T-cell (primary cell): ENCODE measurements at regions not wholly inside any gene's neighbourhood (a gene's known extent, or its start where the extent isn't known, plus 50 kb on each side); places are given as distances from the start of the nearest gene placed in this dataset.

Experiments
- ATAC-seq, 4 experiments: fragments of 200-7000 bp in 3 of 4; fragments of 150-1000 bp in 1 of 4; cut with Tn5 transposase; replicated peaks in 1 of 4; 1 replicate in 3 of 4; 2 replicates in 1 of 4; pipeline ENCODE4 v1.10.0; 2021; ENCODE audit warnings: moderate library complexity in 3 of 4, mild to moderate bottlenecking in 2 of 4, moderate number of reproducible peaks in 1 of 4
- CTCF ChIA-PET, 2 donors: fragments of 300-600 bp; sonication (Branson Sonifier 250); formaldehyde crosslinking; loops; one replicate each; lab custom pipeline; 2022; ENCODE audit warnings: antibody characterized with exemption in 2 of 2; lab: Charles Lee
- POLR2A ChIA-PET, 2 donors: fragments of 300-600 bp; sonication (Branson Sonifier 250); formaldehyde crosslinking; loops; one replicate each; lab custom pipeline; 2022; ENCODE audit warnings: antibody characterized with exemption in 2 of 2; lab: Charles Lee
- DNase-seq, 35 experiments: peaks; one replicate each; pipeline versions ENCODE4 v3.0.0 to v3.0.0-alpha.2; 2013 to 2023
- H3K27ac ChIP-seq: one replicate; pipeline ENCODE4 v1.5.1; 2013; ENCODE audit warnings: low read length
- H3K27me3 ChIP-seq, 2 experiments: replicated peaks in 1 of 2; 1 replicate in 1 of 2; 2 replicates in 1 of 2; pipeline versions ENCODE4 v1.6.1 to v1.7.0; 2013; ENCODE audit warnings: low read length in 1 of 2, mixed read lengths in 1 of 2; ENCODE audit not compliant: control insufficient read depth in 2 of 2, insufficient read depth in 2 of 2; ENCODE audit errors: extremely low read depth in 1 of 2
- H3K36me3 ChIP-seq, 2 donors: 1 replicate in 1 of 2; 2 replicates in 1 of 2; pipeline versions ENCODE4 v1.6.1 to v1.7.0; 2013; ENCODE audit warnings: low read length in 1 of 2; ENCODE audit not compliant: control insufficient read depth in 2 of 2, insufficient read depth in 1 of 2; ENCODE audit errors: extremely low read depth in 1 of 2
- H3K4me1 ChIP-seq, 2 experiments: 1 replicate in 1 of 2; 2 replicates in 1 of 2; pipeline versions ENCODE4 v1.6.1 to v1.7.0; 2013; ENCODE audit warnings: low read length in 2 of 2, mixed read lengths in 1 of 2; ENCODE audit not compliant: insufficient read depth in 2 of 2, control insufficient read depth in 1 of 2; ENCODE audit errors: extremely low read depth in 1 of 2
- H3K4me3 ChIP-seq, 2 donors: 1 replicate in 1 of 2; 2 replicates in 1 of 2; pipeline versions ENCODE4 v1.5.1 to v1.7.0; 2013; ENCODE audit warnings: mild to moderate bottlenecking in 2 of 2, low read length in 1 of 2, moderate library complexity in 1 of 2; ENCODE audit not compliant: control insufficient read depth in 1 of 2; ENCODE audit errors: extremely low read depth in 1 of 2
- H3K9me3 ChIP-seq: 2 replicates; pipeline ENCODE4 v1.7.0; 2013
- H3K27ac Mint-ChIP-seq, 2 donors: one replicate each; pipeline ENCODE4 v1.8.0; 2020 to 2021; ENCODE audit warnings: mild to moderate bottlenecking in 2 of 2, mixed read lengths in 2 of 2
- H3K27me3 Mint-ChIP-seq, 2 donors: one replicate each; pipeline ENCODE4 v1.8.0; 2021 to 2022; ENCODE audit warnings: mixed read lengths in 2 of 2
- H3K36me3 Mint-ChIP-seq: one replicate; pipeline ENCODE4 v1.8.0; 2021; ENCODE audit warnings: mixed read lengths
- H3K4me1 Mint-ChIP-seq, 3 donors: one replicate each; pipeline ENCODE4 v1.8.0; 2020 to 2022; ENCODE audit warnings: mixed read lengths in 3 of 3, mild to moderate bottlenecking in 1 of 3
- H3K4me3 Mint-ChIP-seq, 3 donors: one replicate each; pipeline ENCODE4 v1.8.0; 2020 to 2022; ENCODE audit warnings: mild to moderate bottlenecking in 3 of 3, mixed read lengths in 3 of 3, moderate library complexity in 3 of 3
- H3K9me3 Mint-ChIP-seq, 3 donors: one replicate each; pipeline ENCODE4 v1.8.0; 2020 to 2022; ENCODE audit warnings: mixed read lengths in 3 of 3
- WGBS: methylation state at CpG from one replicate; pipeline ENCODE4 v1.1.5; 2013; ENCODE audit warnings: missing lambda C conversion rate; ENCODE audit not compliant: insufficient coverage; 5-methylcytosine and 5-hydroxymethylcytosine counted together

GRCh38 chr7:116148626-116149025 is 61.7 kb upstream of the TES start:
- 98% methylated on average over 6 of the region's 8 CpGs for WGBS
- ATAC-seq (no peak), DNase-seq (no peak)
- Histone ChIP-seq H3K9me3 (no peaks in the 10 kb centered on the region), H3K4me3 (no peak overlapping the region), H3K27ac (no peak overlapping the region), H3K4me1 (no peaks in the 10 kb centered on the region), H3K27me3 (no peaks in the 10 kb centered on the region), H3K36me3 (no peaks in the 10 kb centered on the region)
- no peak overlapping the region for H3K4me3 Mint-ChIP-seq
- H3K27ac Mint-ChIP-seq, result no peak overlapping the region
- no peaks in the 10 kb centered on the region for H3K36me3 Mint-ChIP-seq
- no peaks in the 10 kb centered on the region for H3K9me3 Mint-ChIP-seq
- H3K27me3 Mint-ChIP-seq, result peaks cover 3 to 8% of the 10 kb centered on the region in 2 donors
- H3K4me1 Mint-ChIP-seq, result peaks cover 4 to 8% (median 6%) of the 10 kb centered on the region in 3 donors
- CTCF ChIA-PET, result interaction anchor here in 1 of 2 donors (0.9 kb wide), 1 partner anchor 87 kb away, joined by 4 read pairs; no protein-coding TSS in a partner anchor
- POLR2A ChIA-PET, result no interaction called here

GRCh38 chr7:116150588-116150987 is 59.8 kb upstream of the TES start:
- no peak overlapping the region for H3K4me3 Mint-ChIP-seq
- no peaks in the 10 kb centered on the region for H3K9me3 Mint-ChIP-seq
- no peak overlapping the region for H3K4me3 ChIP-seq
- ATAC-seq, result no peak
- ChIA-PET POLR2A (no interaction called here), CTCF (no interaction called here)
- no peaks in the 10 kb centered on the region for H3K9me3 ChIP-seq
- H3K4me1 Mint-ChIP-seq, result peaks cover 0 to 2% (median under 1%) of the 10 kb centered on the region in 3 donors
- no peak overlapping the region for H3K27ac Mint-ChIP-seq
- H3K27ac ChIP-seq, result no peak overlapping the region
- H3K27me3 ChIP-seq, result no peaks in the 10 kb centered on the region
- H3K36me3 Mint-ChIP-seq, result no peaks in the 10 kb centered on the region
- H3K27me3 Mint-ChIP-seq, result peaks cover 6 to 11% of the 10 kb centered on the region in 2 donors
- no peaks in the 10 kb centered on the region for H3K36me3 ChIP-seq
- DNase-seq, result no peak
- WGBS, result no CpG with 5 or more reads among the region's 1 CpG
- H3K4me1 ChIP-seq, result no peaks in the 10 kb centered on the region

- H3K9me3 Mint-ChIP-seq, result no peaks in the 10 kb centered on the region
- 100% methylated on average over 1 of the region's 2 CpGs for WGBS
These were observed 58.1 kb upstream of the TES start for GRCh38 chr7:116152276-116152675.

GRCh38 chr7:116153050-116153449 is 57.3 kb upstream of the TES start:
- H3K27ac ChIP-seq, result no peak overlapping the region
- H3K27me3 ChIP-seq, result no peaks in the 10 kb centered on the region
- POLR2A ChIA-PET, result no interaction called here

More at GRCh38 chr7:116152276-116152675, 58.1 kb upstream of the TES start:
- Histone ChIP-seq H3K36me3 (no peaks in the 10 kb centered on the region), H3K27me3 (no peaks in the 10 kb centered on the region), H3K9me3 (no peaks in the 10 kb centered on the region), H3K4me3 (no peak overlapping the region), H3K27ac (no peak overlapping the region), H3K4me1 (no peaks in the 10 kb centered on the region)
- POLR2A ChIA-PET, result no interaction called here
- Mint-ChIP-seq H3K4me3 (no peak overlapping the region), H3K27ac (no peak overlapping the region), H3K4me1 (peaks cover 0 to 2% (median 0%) of the 10 kb centered on the region in 3 donors), H3K36me3 (no peaks in the 10 kb centered on the region), H3K27me3 (peaks cover 6 to 14% of the 10 kb centered on the region in 2 donors)
- CTCF ChIA-PET, result interaction anchor here in 1 of 2 donors (1.2 to 1.3 kb wide), 2 partner anchors 12 to 14 kb away, joined by 3 to 4 read pairs; no protein-coding TSS in a partner anchor
- no peak for DNase-seq
- no peak for ATAC-seq

GRCh38 chr7:116159711-116160110 is 50.6 kb upstream of the TES start:
- Histone ChIP-seq H3K9me3 (no peaks in the 10 kb centered on the region), H3K27me3 (no peaks in the 10 kb centered on the region), H3K36me3 (no peaks in the 10 kb centered on the region), H3K27ac (no peak overlapping the region), H3K4me3 (no peak overlapping the region), H3K4me1 (no peaks in the 10 kb centered on the region)
- no CpG with 5 or more reads among the region's 4 CpGs for WGBS
- no peaks in the 10 kb centered on the region for H3K36me3 Mint-ChIP-seq
- ChIA-PET POLR2A (no interaction called here), CTCF (interaction anchor here in 1 of 2 donors (0.6 to 0.8 kb wide), 3 partner anchors 25 to 81 kb away, joined by 3 read pairs; no protein-coding TSS in a partner anchor)
- peaks cover 14 to 28% of the 10 kb centered on the region in 2 donors for H3K27me3 Mint-ChIP-seq
- H3K4me1 Mint-ChIP-seq, result peaks cover 0 to 1% (median 0%) of the 10 kb centered on the region in 3 donors
- no peak for DNase-seq
- H3K27ac Mint-ChIP-seq, result no peak overlapping the region
- H3K4me3 Mint-ChIP-seq, result no peak overlapping the region
- no peaks in the 10 kb centered on the region for H3K9me3 Mint-ChIP-seq
- ATAC-seq, result no peak

More at GRCh38 chr7:116153050-116153449, 57.3 kb upstream of the TES start:
- Mint-ChIP-seq H3K27ac (no peak overlapping the region), H3K4me1 (peaks cover 0 to 2% (median 0%) of the 10 kb centered on the region in 3 donors), H3K9me3 (no peaks in the 10 kb centered on the region), H3K36me3 (no peaks in the 10 kb centered on the region), H3K27me3 (peaks cover 5 to 14% of the 10 kb centered on the region in 2 donors), H3K4me3 (no peak overlapping the region)
- CTCF ChIA-PET, result interaction anchor here in 1 of 2 donors (1.2 to 1.3 kb wide), 2 partner anchors 11 to 15 kb away, joined by 3 to 4 read pairs; no protein-coding TSS in a partner anchor
- no peaks in the 10 kb centered on the region for H3K4me1 ChIP-seq
- ATAC-seq, result no peak
- no peak for DNase-seq
- no peak overlapping the region for H3K4me3 ChIP-seq
- 84% methylated on average over 4 of the region's 9 CpGs for WGBS
- no peaks in the 10 kb centered on the region for H3K36me3 ChIP-seq
- H3K9me3 ChIP-seq, result no peaks in the 10 kb centered on the region
